Urinary bladder (tissue), 3 donors: ENCODE measurements at regions not wholly inside any gene's neighbourhood (a gene's known extent, or its start where the extent isn't known, plus 50 kb on each side); places are given as distances from the start of the nearest gene placed in this dataset.

Experiments
- DNase-seq: peaks from one replicate; pipeline ENCODE4 v3.0.0-alpha.2; 2015; ENCODE audit errors: extremely low spot score
- H3K27ac ChIP-seq: one replicate; pipeline ENCODE4 v1.5.1; 2013; ENCODE audit warnings: low read depth, mild to moderate bottlenecking, moderate library complexity
- H3K36me3 ChIP-seq: one replicate; pipeline ENCODE4 v1.6.1; 2013; ENCODE audit warnings: mild to moderate bottlenecking, moderate library complexity; ENCODE audit not compliant: insufficient read depth
- H3K4me1 ChIP-seq: one replicate; pipeline ENCODE4 v1.6.1; 2013; ENCODE audit warnings: mild to moderate bottlenecking, moderate library complexity; ENCODE audit not compliant: insufficient read depth
- H3K4me3 ChIP-seq: one replicate; pipeline ENCODE4 v1.5.1; 2013; ENCODE audit warnings: low read depth, low read length
- WGBS: extraction: QIAGEN DNeasy Blood & Tissue Kit; methylation state at CpG from one replicate; pipeline ENCODE4 v1.1.7; 2013; 5-methylcytosine and 5-hydroxymethylcytosine counted together
- donor health status: healthy with polysubstance abuse.
- donor health status: healthy.

DNA sequence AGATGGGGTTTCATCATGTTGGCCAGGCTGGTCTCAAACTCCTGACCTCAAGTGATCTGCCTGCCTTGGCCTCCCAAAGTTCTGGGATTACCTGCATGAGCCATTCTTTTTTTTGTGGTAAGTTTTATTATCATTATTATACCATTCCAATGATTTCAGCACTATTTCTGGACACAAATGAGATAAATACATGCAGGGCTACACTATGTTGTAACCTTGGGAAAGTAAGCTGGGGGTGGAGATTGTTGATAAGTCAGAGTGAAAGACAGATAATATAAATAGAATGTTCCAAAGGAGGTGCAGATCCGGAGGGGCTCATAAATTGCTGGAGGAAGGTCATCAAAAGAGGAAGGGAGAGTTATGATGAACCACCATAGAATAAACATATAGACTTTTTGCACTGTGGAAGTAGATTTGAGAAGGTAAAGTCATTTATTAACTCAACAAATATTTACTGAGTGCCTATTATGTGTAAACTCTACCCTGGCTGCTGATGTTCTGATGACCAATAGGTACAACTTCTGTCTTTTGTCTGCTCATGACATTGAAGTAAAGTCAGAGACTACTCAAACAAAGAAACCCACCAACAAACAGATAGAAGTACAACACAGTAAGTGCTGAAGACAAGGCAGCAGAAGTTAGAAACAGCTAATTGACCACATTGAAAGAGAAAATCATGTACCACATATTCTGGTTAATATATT lies 478.9 kb upstream of the GOLIM4 start:
- no peak for DNase-seq
- H3K36me3 ChIP-seq: no peaks in the 10 kb centered on the region
- no peak overlapping the region for H3K27ac ChIP-seq
- no peaks in the 10 kb centered on the region for H3K4me1 ChIP-seq
- H3K4me3 ChIP-seq: no peak overlapping the region
- 28% methylated on average over 1 of the region's 1 CpG for whole genome bisulfite sequencing

- H3K36me3 ChIP-seq: no peaks in the 10 kb centered on the region
- H3K4me3 ChIP-seq: no peak overlapping the region
- no peaks in the 10 kb centered on the region for H3K4me1 ChIP-seq
- WGBS: 81% methylated on average over 2 of the region's 2 CpGs
- no peak for DNase-seq
- H3K27ac ChIP-seq: no peak overlapping the region
These were observed 474.9 kb upstream of the GOLIM4 start for GRCh38 chr3:168570404-168571155.

GRCh38 chr3:168558728-168559411 lies 463.1 kb upstream of the GOLIM4 start:
- WGBS: 91% methylated on average over 3 of the region's 3 CpGs
- H3K4me1 ChIP-seq: no peaks in the 10 kb centered on the region
- H3K27ac ChIP-seq: no peak overlapping the region
- no peak for DNase-seq
- no peak overlapping the region for H3K4me3 ChIP-seq
- H3K36me3 ChIP-seq: no peaks in the 10 kb centered on the region

- Histone ChIP-seq H3K4me1 (no peaks in the 10 kb centered on the region), H3K4me3 (no peak overlapping the region), H3K36me3 (no peaks in the 10 kb centered on the region), H3K27ac (no peak overlapping the region)
- no peak for DNase-seq
These were observed 456.5 kb upstream of the GOLIM4 start for GRCh38 chr3:168552251-168552650.

DNA sequence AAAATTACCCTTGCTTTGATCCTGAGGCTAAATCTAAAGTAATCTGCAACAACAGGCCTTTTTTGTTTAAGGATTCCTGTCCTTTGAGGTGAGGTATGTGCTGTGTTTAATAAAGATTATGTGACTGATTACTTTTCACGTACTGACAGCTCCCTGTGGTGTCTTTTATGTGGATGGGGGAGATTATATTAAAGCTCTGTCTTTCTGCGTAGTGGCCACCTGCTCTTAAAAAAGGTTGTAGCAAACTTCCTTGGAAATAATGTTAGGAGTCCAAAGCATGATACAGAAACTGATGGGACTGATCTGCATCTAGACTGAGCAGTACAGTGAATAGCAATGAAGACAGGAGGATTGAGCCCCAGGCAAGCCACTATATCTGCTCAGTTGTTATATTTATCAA lies 453.0 kb upstream of the GOLIM4 start:
- WGBS: 61% methylated on average over 2 of the region's 2 CpGs
- no peak for DNase-seq
- no peak overlapping the region for H3K4me3 ChIP-seq
- H3K27ac ChIP-seq: no peak overlapping the region
- no peaks in the 10 kb centered on the region for H3K4me1 ChIP-seq
- no peaks in the 10 kb centered on the region for H3K36me3 ChIP-seq

DNA sequence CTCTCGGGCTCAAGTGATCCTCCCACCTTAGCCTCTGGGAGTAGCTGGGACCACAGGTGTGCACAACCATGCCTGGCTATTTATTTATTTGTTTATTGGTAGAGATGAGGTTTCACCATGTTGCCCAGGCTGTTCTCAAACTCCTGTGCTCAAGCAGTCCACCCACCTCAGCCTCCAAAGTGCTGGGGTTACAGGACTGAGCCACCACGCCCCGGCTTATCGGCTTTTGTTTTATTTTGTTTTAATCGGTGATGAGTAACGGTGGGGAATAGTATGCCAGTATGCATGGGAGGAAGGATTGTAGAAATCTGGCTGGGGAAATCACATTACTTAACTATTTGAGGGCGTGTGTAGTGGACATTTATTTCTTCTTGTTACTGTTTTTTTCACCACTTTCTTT lies 451.0 kb upstream of the GOLIM4 start:
- H3K27ac ChIP-seq: no peak overlapping the region
- no peaks in the 10 kb centered on the region for H3K4me1 ChIP-seq
- no peaks in the 10 kb centered on the region for H3K36me3 ChIP-seq
- WGBS: 57% methylated on average over 7 of the region's 7 CpGs
- no peak overlapping the region for H3K4me3 ChIP-seq
- no peak for DNase-seq

DNA sequence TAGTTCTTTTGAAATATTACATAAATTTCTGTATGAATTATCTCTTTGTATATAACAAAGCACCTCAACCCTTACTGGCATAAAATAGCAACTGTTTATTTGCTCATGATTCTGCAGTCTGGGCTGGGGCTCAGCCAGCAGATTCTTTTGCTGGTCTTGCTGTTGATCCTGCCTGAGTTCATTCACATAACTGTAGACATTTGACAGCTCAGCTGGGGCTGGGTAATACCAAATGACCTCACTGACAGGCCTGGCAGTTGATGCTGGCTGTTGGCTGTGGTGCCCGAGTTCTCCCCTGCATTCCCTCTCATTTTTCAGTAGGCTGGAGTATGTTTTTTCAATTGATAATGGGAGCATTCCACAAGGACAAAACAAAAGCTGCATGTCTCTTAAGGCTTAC lies 449.9 kb upstream of the GOLIM4 start:
- DNase-seq: no peak
- Histone ChIP-seq H3K4me3 (no peak overlapping the region), H3K27ac (no peak overlapping the region), H3K36me3 (no peaks in the 10 kb centered on the region), H3K4me1 (no peaks in the 10 kb centered on the region)
- WGBS: 40% methylated on average over 1 of the region's 1 CpG

DNA sequence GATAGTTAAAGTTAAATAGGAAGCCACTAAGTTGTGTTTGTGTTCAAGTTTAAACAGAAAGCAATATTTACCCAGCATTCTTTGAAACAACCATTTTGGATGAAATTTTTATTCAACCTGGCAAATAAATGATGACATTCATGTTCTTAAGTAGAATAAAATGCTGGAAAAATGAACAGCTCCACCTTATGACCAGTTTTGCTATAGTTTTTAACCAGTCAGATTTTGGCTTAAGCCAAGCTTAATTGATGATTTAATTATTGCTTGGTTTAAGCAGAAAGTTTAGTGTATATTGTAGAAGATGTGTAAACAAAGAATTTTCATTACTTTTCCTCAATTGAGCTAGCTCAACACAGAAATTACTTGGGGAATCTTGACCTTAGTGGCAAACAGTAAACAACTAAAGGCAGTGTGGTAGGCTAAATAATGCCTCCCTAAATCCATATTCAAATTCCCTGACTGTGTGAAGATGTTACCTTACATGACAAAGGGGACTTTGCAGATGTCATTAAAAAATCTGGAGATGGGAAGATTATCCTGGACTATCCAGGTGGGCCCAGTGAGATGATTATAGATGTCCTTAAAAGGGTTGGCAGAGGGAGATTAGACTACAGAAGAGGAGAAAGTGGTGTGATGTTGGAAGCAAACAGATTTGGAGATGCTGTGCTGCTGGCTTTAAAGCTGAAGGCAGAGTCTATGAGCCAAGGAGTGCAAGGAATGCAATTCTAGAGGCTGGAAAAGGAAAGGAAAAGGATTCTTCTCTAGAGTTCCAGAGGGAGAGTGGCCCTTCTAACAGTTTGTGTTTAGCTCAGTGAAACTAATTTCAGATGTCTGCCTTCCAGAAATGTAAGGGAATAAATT lies 448.6 kb upstream of the GOLIM4 start:
- Histone ChIP-seq H3K4me1 (no peaks in the 10 kb centered on the region), H3K4me3 (no peak overlapping the region), H3K27ac (no peak overlapping the region), H3K36me3 (no peaks in the 10 kb centered on the region)
- no peak for DNase-seq

- Histone ChIP-seq H3K4me1 (no peaks in the 10 kb centered on the region), H3K36me3 (no peaks in the 10 kb centered on the region), H3K4me3 (no peak overlapping the region), H3K27ac (no peak overlapping the region)
- WGBS: 39% methylated on average over 2 of the region's 2 CpGs
- no peak for DNase-seq
These were observed 445.0 kb upstream of the GOLIM4 start for GRCh38 chr3:168540726-168541125.

DNA sequence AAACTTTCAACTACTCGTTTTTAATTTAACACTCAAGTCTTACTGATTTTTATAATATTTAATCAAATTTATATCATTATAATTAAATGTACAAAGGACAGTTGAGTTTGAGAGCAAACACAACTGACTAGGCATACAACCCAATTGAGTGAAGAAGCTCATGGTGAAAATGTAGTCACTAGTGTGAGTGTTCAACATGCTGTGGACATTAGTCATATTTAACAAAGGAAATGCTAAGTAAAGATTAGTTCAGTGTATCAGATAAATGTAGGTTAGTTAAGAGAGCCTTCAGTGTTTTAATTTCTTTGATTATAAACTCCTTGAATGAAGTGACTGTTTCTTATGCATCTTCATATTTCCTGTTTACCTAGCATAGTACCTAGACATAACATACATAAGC lies 444.2 kb upstream of the GOLIM4 start:
- H3K4me1 ChIP-seq: no peaks in the 10 kb centered on the region
- no peak overlapping the region for H3K4me3 ChIP-seq
- no peak overlapping the region for H3K27ac ChIP-seq
- no peak for DNase-seq
- no peaks in the 10 kb centered on the region for H3K36me3 ChIP-seq
- WGBS: 89% methylated on average over 1 of the region's 1 CpG

DNA sequence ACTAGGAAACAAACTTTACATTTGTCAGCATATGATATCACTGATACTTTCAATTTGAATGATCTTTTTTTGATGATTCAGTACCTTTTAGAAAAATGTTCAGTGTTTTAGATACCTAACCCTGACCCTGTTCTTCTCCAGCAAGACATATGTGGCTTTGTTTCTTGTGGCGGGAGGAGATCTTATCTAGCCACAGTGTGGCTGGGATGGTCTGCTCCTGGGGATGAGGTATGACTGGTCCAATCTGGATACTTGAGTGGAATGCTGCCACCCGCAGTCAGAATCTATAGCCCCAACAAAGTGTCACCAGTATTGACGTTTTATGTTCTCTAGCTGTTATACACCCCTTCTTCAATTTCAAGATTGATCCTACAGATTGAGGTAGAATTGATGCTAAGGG lies 439.0 kb upstream of the GOLIM4 start:
- no peak overlapping the region for H3K27ac ChIP-seq
- no peak for DNase-seq
- no peak overlapping the region for H3K4me3 ChIP-seq
- WGBS: 79% methylated on average over 3 of the region's 3 CpGs
- no peaks in the 10 kb centered on the region for H3K36me3 ChIP-seq
- H3K4me1 ChIP-seq: no peaks in the 10 kb centered on the region

- Histone ChIP-seq H3K36me3 (no peaks in the 10 kb centered on the region), H3K4me1 (no peaks in the 10 kb centered on the region), H3K27ac (no peak overlapping the region), H3K4me3 (no peak overlapping the region)
- DNase-seq: no peak
- 86% methylated on average over 2 of the region's 2 CpGs for WGBS
These were observed 437.9 kb upstream of the GOLIM4 start for GRCh38 chr3:168533600-168533999.

DNA sequence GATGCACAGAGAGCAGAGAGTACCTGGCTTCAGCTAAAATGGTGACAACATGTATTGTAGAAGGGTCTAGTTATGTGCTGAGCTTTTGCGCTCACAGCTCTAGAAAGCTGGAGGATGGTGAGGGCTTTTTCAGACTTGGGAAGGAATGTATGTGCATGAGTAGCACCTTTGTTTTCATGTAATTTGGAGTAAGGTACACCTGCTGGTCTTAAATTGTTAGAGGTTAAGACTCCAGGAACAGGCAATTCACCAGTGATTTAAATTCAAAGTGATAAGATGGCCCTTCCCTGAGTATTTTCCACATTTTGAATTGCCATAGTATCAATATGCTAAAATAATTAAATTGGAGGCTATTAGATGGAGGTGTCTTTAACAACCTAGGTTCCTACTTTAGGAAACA lies 436.4 kb upstream of the GOLIM4 start:
- Histone ChIP-seq H3K36me3 (no peaks in the 10 kb centered on the region), H3K4me3 (no peak overlapping the region), H3K4me1 (no peaks in the 10 kb centered on the region), H3K27ac (no peak overlapping the region)
- no peak for DNase-seq
- 100% methylated on average over 1 of the region's 1 CpG for WGBS
